Thyroid gland (tissue), 4 donors: ENCODE measurements at regions not wholly inside any gene's neighbourhood (a gene's known extent, or its start where the extent isn't known, plus 50 kb on each side); places are given as distances from the start of the nearest gene placed in this dataset.

Source experiments
- POLR2A ChIP-seq, 2 donors: fragments of 450-650 bp; IDR thresholded peaks; one replicate each; pipeline ENCODE4 v1.6.1; 2017; ENCODE audit warnings: antibody characterized with exemption in 2 of 2, mild to moderate bottlenecking in 2 of 2, moderate library complexity in 1 of 2
- TF ChIP-seq, protein P1 (sequence below), 6 experiments: fragments of 200-600 bp in 3 of 6; fragments of 450-650 bp in 3 of 6; sonication (generic) in 3 of 6; IDR thresholded peaks; one replicate each; pipeline ENCODE4 v1.5.1; 2016 to 2019; ENCODE audit warnings: antibody characterized with exemption in 6 of 6, mild to moderate bottlenecking in 2 of 6, inconsistent platforms in 1 of 6, moderate library complexity in 1 of 6

- no peak for TF ChIP-seq POLR2A (IDR thresholded peaks at IDR 0.05)
- TF ChIP-seq, protein P1, sequence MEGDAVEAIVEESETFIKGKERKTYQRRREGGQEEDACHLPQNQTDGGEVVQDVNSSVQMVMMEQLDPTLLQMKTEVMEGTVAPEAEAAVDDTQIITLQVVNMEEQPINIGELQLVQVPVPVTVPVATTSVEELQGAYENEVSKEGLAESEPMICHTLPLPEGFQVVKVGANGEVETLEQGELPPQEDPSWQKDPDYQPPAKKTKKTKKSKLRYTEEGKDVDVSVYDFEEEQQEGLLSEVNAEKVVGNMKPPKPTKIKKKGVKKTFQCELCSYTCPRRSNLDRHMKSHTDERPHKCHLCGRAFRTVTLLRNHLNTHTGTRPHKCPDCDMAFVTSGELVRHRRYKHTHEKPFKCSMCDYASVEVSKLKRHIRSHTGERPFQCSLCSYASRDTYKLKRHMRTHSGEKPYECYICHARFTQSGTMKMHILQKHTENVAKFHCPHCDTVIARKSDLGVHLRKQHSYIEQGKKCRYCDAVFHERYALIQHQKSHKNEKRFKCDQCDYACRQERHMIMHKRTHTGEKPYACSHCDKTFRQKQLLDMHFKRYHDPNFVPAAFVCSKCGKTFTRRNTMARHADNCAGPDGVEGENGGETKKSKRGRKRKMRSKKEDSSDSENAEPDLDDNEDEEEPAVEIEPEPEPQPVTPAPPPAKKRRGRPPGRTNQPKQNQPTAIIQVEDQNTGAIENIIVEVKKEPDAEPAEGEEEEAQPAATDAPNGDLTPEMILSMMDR (IDR thresholded peaks at IDR 0.05) = no peak
Measured at GRCh38 chr10:123305671-123306070, 151.5 kb downstream of the BUB3 start.
